Naive thymus-derived CD4-positive, alpha-beta T cell (primary cell): ENCODE measurements at regions not wholly inside any gene's neighbourhood (a gene's known extent, or its start where the extent isn't known, plus 50 kb on each side); places are given as distances from the start of the nearest gene placed in this dataset.

Experiments
- ATAC-seq: fragments of 150-1000 bp; cut with Tn5 transposase; 2 replicates; pipeline ENCODE4 v1.10.0; 2021; ENCODE audit warnings: mild to moderate bottlenecking, moderate library complexity
- CTCF ChIA-PET: fragments of 350-600 bp; sonication (Branson Sonifier 250); formaldehyde crosslinking; loops from one replicate; lab custom pipeline; 2021; ENCODE audit warnings: antibody characterized with exemption; lab: Charles Lee
- POLR2A ChIA-PET: fragments of 350-600 bp; sonication (Branson Sonifier 250); formaldehyde crosslinking; loops from one replicate; lab custom pipeline; 2021; ENCODE audit warnings: antibody characterized with exemption, inconsistent platforms; lab: Charles Lee
- DNase-seq, 9 donors: peaks; one replicate each; pipeline versions ENCODE4 v3.0.0 to v3.0.0-alpha.2; 2020 to 2022; ENCODE audit warnings: mixed read lengths in 1 of 9
- H3K27ac ChIP-seq: one replicate; pipeline ENCODE4 v1.7.0; 2013; ENCODE audit warnings: mild to moderate bottlenecking, low read depth, low read length, moderate library complexity
- H3K27me3 ChIP-seq, 2 donors: one replicate each; pipeline ENCODE4 v1.7.0; 2013; ENCODE audit warnings: low read length in 2 of 2, mild to moderate bottlenecking in 2 of 2, moderate library complexity in 2 of 2; ENCODE audit not compliant: control insufficient read depth in 2 of 2, insufficient read depth in 2 of 2
- H3K36me3 ChIP-seq, 3 experiments: 1 replicate in 2 of 3; 2 replicates in 1 of 3; pipeline ENCODE4 v1.7.0; 2013; ENCODE audit warnings: low read length in 3 of 3, mild to moderate bottlenecking in 3 of 3, moderate library complexity in 1 of 3; ENCODE audit not compliant: insufficient read depth in 3 of 3, control insufficient read depth in 2 of 3
- H3K4me1 ChIP-seq, 2 donors: one replicate each; pipeline ENCODE4 v1.7.0; 2013; ENCODE audit warnings: low read length in 2 of 2, mild to moderate bottlenecking in 2 of 2, moderate library complexity in 1 of 2; ENCODE audit not compliant: control insufficient read depth in 2 of 2, insufficient read depth in 2 of 2
- H3K4me3 ChIP-seq: 2 replicates; pipeline ENCODE4 v1.7.0; 2013; ENCODE audit warnings: mild to moderate bottlenecking, low read length
- H3K9me3 ChIP-seq, 3 experiments: 1 replicate in 2 of 3; 2 replicates in 1 of 3; pipeline ENCODE4 v1.7.0; 2013; ENCODE audit warnings: low read length in 3 of 3; ENCODE audit not compliant: control insufficient read depth in 2 of 3
- H3K27ac Mint-ChIP-seq, 9 donors: one replicate each; pipeline ENCODE4 v1.8.0; 2020 to 2022; ENCODE audit warnings: mixed read lengths in 9 of 9, mild to moderate bottlenecking in 8 of 9, moderate library complexity in 5 of 9, inconsistent platforms in 2 of 9
- H3K27me3 Mint-ChIP-seq, 5 donors: one replicate each; pipeline ENCODE4 v1.8.0; 2021 to 2022; ENCODE audit warnings: mixed read lengths in 5 of 5, mild to moderate bottlenecking in 1 of 5
- H3K36me3 Mint-ChIP-seq, 5 donors: one replicate each; pipeline ENCODE4 v1.8.0; 2020 to 2022; ENCODE audit warnings: mixed read lengths in 5 of 5, mild to moderate bottlenecking in 3 of 5, inconsistent platforms in 1 of 5
- H3K4me1 Mint-ChIP-seq, 7 donors: one replicate each; pipeline ENCODE4 v1.8.0; 2020 to 2022; ENCODE audit warnings: mixed read lengths in 7 of 7, mild to moderate bottlenecking in 3 of 7, inconsistent platforms in 1 of 7
- H3K4me3 Mint-ChIP-seq, 10 donors: one replicate each; pipeline ENCODE4 v1.8.0; 2020 to 2022; ENCODE audit warnings: mild to moderate bottlenecking in 10 of 10, mixed read lengths in 10 of 10, moderate library complexity in 6 of 10, inconsistent platforms in 2 of 10
- H3K9me3 Mint-ChIP-seq, 11 donors: one replicate each; pipeline ENCODE4 v1.8.0; 2020 to 2022; ENCODE audit warnings: mixed read lengths in 11 of 11, mild to moderate bottlenecking in 4 of 11, inconsistent platforms in 1 of 11, moderate library complexity in 1 of 11
- intact Hi-C, 2 donors: fragments of 100-400 bp; cut with micrococcal nuclease; formaldehyde crosslinking; loops; one replicate each; pipeline ENCODE4 v1.15.1; 2023

GRCh38 chr5:2009986-2010914, 127.5 kb upstream of the IRX4 start:
- intact Hi-C loops, result no loop called here
- no peak overlapping the region for H3K4me3 Mint-ChIP-seq
- Histone ChIP-seq H3K36me3 (no peaks in the 10 kb centered on the region), H3K9me3 (no peaks in the 10 kb centered on the region), H3K27me3 (no peaks in the 10 kb centered on the region), H3K27ac (no peak overlapping the region), H3K4me1 (no peaks in the 10 kb centered on the region), H3K4me3 (no peak overlapping the region)
- POLR2A ChIA-PET, result no interaction called here
- H3K27ac Mint-ChIP-seq, result no peak overlapping the region
- CTCF ChIA-PET, result no interaction called here
- DNase-seq (no peak), ATAC-seq (no peak)
- no peaks in the 10 kb centered on the region for H3K4me1 Mint-ChIP-seq
- no peaks in the 10 kb centered on the region for H3K36me3 Mint-ChIP-seq
- H3K27me3 Mint-ChIP-seq, result peaks cover 0 to 22% (median 19%) of the 10 kb centered on the region in 5 donors
- H3K9me3 Mint-ChIP-seq, result no peaks in the 10 kb centered on the region

GRCh38 chr5:2008851-2009629, 126.3 kb upstream of the IRX4 start:
- ChIA-PET POLR2A (no interaction called here), CTCF (no interaction called here)
- Mint-ChIP-seq H3K36me3 (no peaks in the 10 kb centered on the region), H3K27ac (no peak overlapping the region), H3K9me3 (peaks cover 0 to 1% (median 0%) of the 10 kb centered on the region in 11 donors), H3K4me3 (no peak overlapping the region), H3K27me3 (peaks cover 0 to 28% (median 19%) of the 10 kb centered on the region in 5 donors), H3K4me1 (no peaks in the 10 kb centered on the region)
- H3K4me1 ChIP-seq, result no peaks in the 10 kb centered on the region
- ATAC-seq (no peak), DNase-seq (no peak)
- H3K27me3 ChIP-seq, result no peaks in the 10 kb centered on the region
- no peak overlapping the region for H3K4me3 ChIP-seq
- no peak overlapping the region for H3K27ac ChIP-seq
- no peaks in the 10 kb centered on the region for H3K36me3 ChIP-seq
- H3K9me3 ChIP-seq, result no peaks in the 10 kb centered on the region
- intact Hi-C loops, result no loop called here

- H3K27ac Mint-ChIP-seq, result no peak overlapping the region
- H3K27ac ChIP-seq, result no peak overlapping the region
- no peak overlapping the region for H3K4me3 Mint-ChIP-seq
- H3K36me3 Mint-ChIP-seq, result no peaks in the 10 kb centered on the region
- no peak overlapping the region for H3K4me3 ChIP-seq
- no peaks in the 10 kb centered on the region for H3K4me1 Mint-ChIP-seq
- ChIA-PET POLR2A (no interaction called here), CTCF (no interaction called here)
- ATAC-seq, result no peak
- peaks cover 0 to 1% (median 0%) of the 10 kb centered on the region in 11 donors for H3K9me3 Mint-ChIP-seq
- H3K27me3 ChIP-seq, result no peaks in the 10 kb centered on the region
- H3K27me3 Mint-ChIP-seq, result peaks cover 0 to 38% (median 19%) of the 10 kb centered on the region in 5 donors
- no peaks in the 10 kb centered on the region for H3K36me3 ChIP-seq
- no peaks in the 10 kb centered on the region for H3K4me1 ChIP-seq
- intact Hi-C loops, result no loop called here
- DNase-seq, result no peak
- H3K9me3 ChIP-seq, result no peaks in the 10 kb centered on the region
Measured at GRCh38 chr5:2007878-2008501, 125.3 kb upstream of the IRX4 start.

GRCh38 chr5:2007496-2007877, 124.8 kb upstream of the IRX4 start:
- Histone ChIP-seq H3K9me3 (no peaks in the 10 kb centered on the region), H3K4me3 (no peak overlapping the region), H3K4me1 (no peaks in the 10 kb centered on the region), H3K27me3 (no peaks in the 10 kb centered on the region), H3K36me3 (no peaks in the 10 kb centered on the region), H3K27ac (no peak overlapping the region)
- Mint-ChIP-seq H3K4me3 (no peak overlapping the region), H3K27ac (no peak overlapping the region), H3K27me3 (peaks cover 0 to 43% (median 19%) of the 10 kb centered on the region in 5 donors), H3K36me3 (no peaks in the 10 kb centered on the region), H3K4me1 (no peaks in the 10 kb centered on the region), H3K9me3 (peaks cover 0 to 2% (median 0%) of the 10 kb centered on the region in 11 donors)
- ATAC-seq (no peak), DNase-seq (no peak)
- intact Hi-C loops, result no loop called here
- CTCF ChIA-PET, result no interaction called here
- POLR2A ChIA-PET, result no interaction called here

- ChIA-PET CTCF (no interaction called here), POLR2A (no interaction called here)
- H3K27me3 Mint-ChIP-seq, result peaks cover 0 to 47% (median 20%) of the 10 kb centered on the region in 5 donors
- no peaks in the 10 kb centered on the region for H3K4me1 Mint-ChIP-seq
- H3K4me1 ChIP-seq, result no peaks in the 10 kb centered on the region
- no peak overlapping the region for H3K27ac Mint-ChIP-seq
- H3K4me3 ChIP-seq, result no peak overlapping the region
- H3K4me3 Mint-ChIP-seq, result no peak overlapping the region
- DNase-seq, result no peak
- no peak overlapping the region for H3K27ac ChIP-seq
- peaks cover 0 to 2% (median 0%) of the 10 kb centered on the region in 11 donors for H3K9me3 Mint-ChIP-seq
- ATAC-seq, result no peak
- no peaks in the 10 kb centered on the region for H3K36me3 Mint-ChIP-seq
- intact Hi-C loops, result no loop called here
- H3K27me3 ChIP-seq, result no peaks in the 10 kb centered on the region
- no peaks in the 10 kb centered on the region for H3K9me3 ChIP-seq
- H3K36me3 ChIP-seq, result no peaks in the 10 kb centered on the region
Measured at GRCh38 chr5:2006971-2007291, 124.2 kb upstream of the IRX4 start.

- Histone ChIP-seq H3K9me3 (no peaks in the 10 kb centered on the region), H3K27ac (no peak overlapping the region), H3K36me3 (no peaks in the 10 kb centered on the region), H3K4me1 (no peaks in the 10 kb centered on the region), H3K27me3 (no peaks in the 10 kb centered on the region), H3K4me3 (no peak overlapping the region)
- intact Hi-C loops, result no loop called here
- Mint-ChIP-seq H3K36me3 (no peaks in the 10 kb centered on the region), H3K9me3 (peaks cover 0 to 2% (median 0%) of the 10 kb centered on the region in 11 donors), H3K4me1 (no peaks in the 10 kb centered on the region), H3K27me3 (peaks cover 0 to 52% (median 25%) of the 10 kb centered on the region in 5 donors), H3K4me3 (no peak overlapping the region), H3K27ac (no peak overlapping the region)
- CTCF ChIA-PET, result no interaction called here
- DNase-seq, result no peak
- POLR2A ChIA-PET, result no interaction called here
- ATAC-seq, result no peak
Measured at GRCh38 chr5:2006193-2006970, 123.7 kb upstream of the IRX4 start.
